SK-N-SH (cell line): ENCODE measurements at regions not wholly inside any gene's neighbourhood (a gene's known extent, or its start where the extent isn't known, plus 50 kb on each side); places are given as distances from the start of the nearest gene placed in this dataset.

Experiments
- CHD2 ChIP-seq: fragments of 150-350 bp; IDR thresholded peaks from 2 replicates; pipeline ENCODE4 v1.6.1; 2018; ENCODE audit warnings: low read length; ENCODE audit not compliant: partially characterized antibody
- CTCF ChIP-seq: fragments of 200-600 bp; sonication (generic); IDR thresholded peaks from 2 replicates; pipeline ENCODE4 v1.6.1; 2017; ENCODE audit warnings: antibody characterized with exemption, mild to moderate bottlenecking, moderate library complexity
- EP300 ChIP-seq, 2 experiments: IDR thresholded peaks; 2 replicates each; pipeline versions ENCODE4 v1.4.0 to v1.6.1; 2012; ENCODE audit warnings: borderline replicate concordance in 1 of 2, low read depth in 1 of 2, low read length in 1 of 2
- EZH2phosphoT487 ChIP-seq: fragments of 200-600 bp; sonication (generic); IDR thresholded peaks from 2 replicates; pipeline ENCODE4 v1.6.1; 2017; ENCODE audit warnings: low read depth, mixed run types, mild to moderate bottlenecking, antibody characterized with exemption, moderate library complexity, borderline replicate concordance
- GABPA ChIP-seq: IDR thresholded peaks from 2 replicates; pipeline ENCODE4 v1.4.0; 2012; ENCODE audit warnings: low read depth, mild to moderate bottlenecking
- JUND ChIP-seq: IDR thresholded peaks from 2 replicates; pipeline ENCODE4 v1.4.0; 2012
- MAX ChIP-seq: IDR thresholded peaks from 2 replicates; pipeline ENCODE4 v1.4.0; 2012; ENCODE audit warnings: low read depth
- NFIC ChIP-seq: IDR thresholded peaks from 2 replicates; pipeline ENCODE4 v1.4.0; 2012; ENCODE audit warnings: borderline replicate concordance
- PBX3 ChIP-seq: IDR thresholded peaks from 2 replicates; pipeline ENCODE4; 2012
- POLR2AphosphoS5 ChIP-seq: IDR thresholded peaks from 2 replicates; pipeline ENCODE4 v1.6.1; 2012; ENCODE audit warnings: low read depth, low read length
- RCOR1 ChIP-seq: fragments of 150-350 bp; IDR thresholded peaks from 2 replicates; pipeline ENCODE4 v1.6.1; 2017; ENCODE audit warnings: antibody characterized with exemption, low read length
- REST ChIP-seq: IDR thresholded peaks from 2 replicates; pipeline ENCODE4 v1.6.1; 2012; ENCODE audit warnings: mild to moderate bottlenecking, low read depth, low read length, moderate library complexity
- RXRA ChIP-seq: IDR thresholded peaks from 2 replicates; pipeline ENCODE4 v1.4.0; 2012; ENCODE audit warnings: low read depth, mild to moderate bottlenecking, borderline replicate concordance
- USF1 ChIP-seq: IDR thresholded peaks from 2 replicates; pipeline ENCODE4 v1.4.0; 2012; ENCODE audit warnings: low read depth, borderline replicate concordance

- no peak for TF ChIP-seq RXRA
- no peak for TF ChIP-seq CTCF
- no peak for TF ChIP-seq MAX
- TF ChIP-seq REST, result no peak
- TF ChIP-seq GABPA, result no peak
- no peak for TF ChIP-seq POLR2AphosphoS5
- no peak for TF ChIP-seq EZH2phosphoT487
- no peak for TF ChIP-seq EP300 (IDR thresholded peaks at IDR 0.05; ENCODE audit: borderline replicate concordance in 1 of 2, low read depth in 1 of 2, low read length in 1 of 2)
- TF ChIP-seq PBX3, result no peak
- no peak for TF ChIP-seq RCOR1
- no peak for TF ChIP-seq JUND
- TF ChIP-seq NFIC, result no peak
- TF ChIP-seq CHD2, result no peak
- no peak for TF ChIP-seq USF1
These were observed 286.5 kb upstream of the RBMS3 start for GRCh38 chr3:28994161-28994905.
